Sigmoid colon (tissue), 6 donors: ENCODE measurements at regions not wholly inside any gene's neighbourhood (a gene's known extent, or its start where the extent isn't known, plus 50 kb on each side); places are given as distances from the start of the nearest gene placed in this dataset.

Source experiments
- DNase-seq: peaks from one replicate; pipeline ENCODE4 v3.0.0-alpha.2; 2019
- H3K27ac ChIP-seq, 4 donors: fragments of 200-600 bp; sonication (generic); one replicate each; pipeline ENCODE4 v1.5.1; 2016 to 2019; ENCODE audit warnings: mild to moderate bottlenecking in 1 of 4
- H3K27me3 ChIP-seq, 3 donors: fragments of 200-600 bp; sonication (generic); one replicate each; pipeline ENCODE4 v1.5.1; 2019; ENCODE audit warnings: mild to moderate bottlenecking in 1 of 3
- H3K36me3 ChIP-seq, 4 donors: fragments of 200-600 bp; sonication (generic); one replicate each; pipeline ENCODE4 v1.5.1; 2016 to 2019
- H3K4me1 ChIP-seq, 4 donors: fragments of 200-600 bp; sonication (generic); one replicate each; pipeline ENCODE4 v1.5.1; 2017 to 2019
- H3K4me3 ChIP-seq, 4 donors: fragments of 200-600 bp; sonication (generic); one replicate each; pipeline ENCODE4 v1.5.1; 2017 to 2019; ENCODE audit warnings: mild to moderate bottlenecking in 2 of 4, moderate library complexity in 1 of 4
- H3K9me3 ChIP-seq, 4 donors: fragments of 200-600 bp in 3 of 4; sonication (generic) in 3 of 4; one replicate each; pipeline versions ENCODE4 v1.5.1 to v1.6.1; 2013 to 2019
- CTCF ChIP-seq, 4 experiments: fragments of 450-650 bp in 3 of 4; fragments of 200-600 bp in 1 of 4; IDR thresholded peaks; one replicate each; pipeline ENCODE4 v1.5.1; 2016 to 2019; ENCODE audit warnings: antibody characterized with exemption in 4 of 4, mild to moderate bottlenecking in 3 of 4, moderate library complexity in 2 of 4
- EP300 ChIP-seq, 4 donors: sonication (generic); formaldehyde crosslinking; IDR thresholded peaks; one replicate each; pipeline ENCODE4 v1.6.1; 2017; ENCODE audit warnings: antibody characterized with exemption in 4 of 4
- POLR2A ChIP-seq, 2 donors: fragments of 450-650 bp; IDR thresholded peaks; one replicate each; pipeline ENCODE4 v1.6.1; 2016; ENCODE audit warnings: antibody characterized with exemption in 2 of 2, mild to moderate bottlenecking in 2 of 2, moderate library complexity in 2 of 2
- POLR2AphosphoS5 ChIP-seq, 4 donors: sonication (generic); formaldehyde crosslinking; IDR thresholded peaks; one replicate each; pipeline ENCODE4 v1.6.1; 2017; ENCODE audit warnings: antibody characterized with exemption in 4 of 4
- WGBS, 2 donors: extraction: QIAGEN DNeasy Blood & Tissue Kit; methylation state at CpG; one replicate each; pipeline ENCODE4 v1.1.7; 2013; 5-methylcytosine and 5-hydroxymethylcytosine counted together
- intact Hi-C: fragments of 100-400 bp; cut with DNase I; formaldehyde crosslinking; loops from one replicate; pipeline ENCODE4 v1.15.1; 2023
- donor health status: healthy with polysubstance abuse.
- donor health status: healthy.

GRCh38 chr4:20381005-20381404 lies 129.3 kb downstream of the SLIT2 start:
- no peak for TF ChIP-seq POLR2A (IDR thresholded peaks at IDR 0.05)
- TF ChIP-seq EP300 (IDR thresholded peaks at IDR 0.05) = no peak
- no peak for TF ChIP-seq CTCF (IDR thresholded peaks at IDR 0.05)
- no peak for TF ChIP-seq POLR2AphosphoS5 (IDR thresholded peaks at IDR 0.05)
- DNase-seq = no peak
- no peaks in the 10 kb centered on the region for H3K36me3 ChIP-seq
- H3K4me3 ChIP-seq = no peak overlapping the region
- H3K4me1 ChIP-seq = peaks cover 0 to 12% (median 3%) of the 10 kb centered on the region in 4 donors
- no peaks in the 10 kb centered on the region for H3K27me3 ChIP-seq
- H3K9me3 ChIP-seq = no peaks in the 10 kb centered on the region
- H3K27ac ChIP-seq = no peak overlapping the region
- 93 to 95% methylated on average over 9 of the region's 9 CpGs for WGBS, 2 donors
- intact Hi-C loops = no loop called here

- Histone ChIP-seq H3K27ac (no peak overlapping the region), H3K4me1 (peaks cover 0 to 12% (median 3%) of the 10 kb centered on the region in 4 donors), H3K9me3 (no peaks in the 10 kb centered on the region), H3K4me3 (no peak overlapping the region), H3K36me3 (no peaks in the 10 kb centered on the region), H3K27me3 (no peaks in the 10 kb centered on the region)
- DNase-seq = no peak
- TF ChIP-seq EP300 (IDR thresholded peaks at IDR 0.05) = no peak
- TF ChIP-seq POLR2A (IDR thresholded peaks at IDR 0.05) = no peak
- no peak for TF ChIP-seq CTCF (IDR thresholded peaks at IDR 0.05)
- TF ChIP-seq POLR2AphosphoS5 (IDR thresholded peaks at IDR 0.05) = no peak
- intact Hi-C loops = no loop called here
Measured at GRCh38 chr4:20383283-20383682, 131.6 kb downstream of the SLIT2 start.

- H3K4me3 ChIP-seq = no peak overlapping the region
- H3K27ac ChIP-seq = no peak overlapping the region
- no peaks in the 10 kb centered on the region for H3K27me3 ChIP-seq
- intact Hi-C loops = no loop called here
- H3K9me3 ChIP-seq = no peaks in the 10 kb centered on the region
- no peaks in the 10 kb centered on the region for H3K36me3 ChIP-seq
- TF ChIP-seq POLR2A (IDR thresholded peaks at IDR 0.05) (no peak), CTCF (IDR thresholded peaks at IDR 0.05) (no peak), EP300 (IDR thresholded peaks at IDR 0.05) (no peak), POLR2AphosphoS5 (IDR thresholded peaks at IDR 0.05) (no peak)
- H3K4me1 ChIP-seq = peaks cover 0 to 12% (median 3%) of the 10 kb centered on the region in 4 donors
- no peak for DNase-seq
Measured at GRCh38 chr4:20383969-20384368, 132.3 kb downstream of the SLIT2 start.

- H3K4me1 ChIP-seq = peaks cover 0 to 12% (median 3%) of the 10 kb centered on the region in 4 donors
- H3K9me3 ChIP-seq = no peaks in the 10 kb centered on the region
- no peak for DNase-seq
- intact Hi-C loops = no loop called here
- no peaks in the 10 kb centered on the region for H3K27me3 ChIP-seq
- TF ChIP-seq POLR2AphosphoS5 (IDR thresholded peaks at IDR 0.05) (no peak), CTCF (IDR thresholded peaks at IDR 0.05) (no peak), POLR2A (IDR thresholded peaks at IDR 0.05) (no peak)
- H3K27ac ChIP-seq = no peak overlapping the region
- 76 to 77% methylated on average over 5 of the region's 5 CpGs for WGBS, 2 donors
- no peak overlapping the region for H3K4me3 ChIP-seq
- H3K36me3 ChIP-seq = no peaks in the 10 kb centered on the region
Measured at GRCh38 chr4:20384456-20384855, 132.8 kb downstream of the SLIT2 start.

- Histone ChIP-seq H3K4me1 (peaks cover 0 to 15% (median 3%) of the 10 kb centered on the region in 4 donors), H3K4me3 (no peak overlapping the region), H3K27ac (no peak overlapping the region), H3K27me3 (no peaks in the 10 kb centered on the region), H3K9me3 (no peaks in the 10 kb centered on the region), H3K36me3 (no peaks in the 10 kb centered on the region)
- intact Hi-C loops = no loop called here
- 66 to 78% methylated on average over 2 of the region's 2 CpGs for WGBS, 2 donors
- TF ChIP-seq EP300 (IDR thresholded peaks at IDR 0.05) (no peak), POLR2AphosphoS5 (IDR thresholded peaks at IDR 0.05) (no peak), CTCF (IDR thresholded peaks at IDR 0.05) (no peak), POLR2A (IDR thresholded peaks at IDR 0.05) (no peak)
- DNase-seq = no peak
Measured at GRCh38 chr4:20386001-20386740, 134.5 kb downstream of the SLIT2 start.
